AG04449 (cell line): ENCODE measurements at regions not wholly inside any gene's neighbourhood (a gene's known extent, or its start where the extent isn't known, plus 50 kb on each side); places are given as distances from the start of the nearest gene placed in this dataset.

ENCODE experiments used
- CTCF ChIA-PET: fragments of 350-600 bp; formaldehyde crosslinking; extraction: SDS; loops from one replicate; lab custom pipeline; 2021; ENCODE audit warnings: antibody characterized with exemption; lab: Yijun Ruan, JAX
- POLR2A ChIA-PET: fragments of 400-600, 350-600 bp; formaldehyde crosslinking; extraction: SDS; loops from one replicate; lab custom pipeline; 2020; ENCODE audit warnings: antibody characterized with exemption, inconsistent platforms; lab: Yijun Ruan, JAX
- DNase-seq: peaks from one replicate; pipeline ENCODE4 v3.0.0-alpha.2; 2010; ENCODE audit warnings: low read depth, low spot score
- H3K4me3 ChIP-seq: 2 replicates; pipeline ENCODE4 v1.5.1; 2011; ENCODE audit warnings: low read depth, mild to moderate bottlenecking, control low read depth, low read length
- CTCF ChIP-seq: IDR thresholded peaks from one replicate; pipeline ENCODE4 v1.5.1; 2011; ENCODE audit warnings: mild to moderate bottlenecking, moderate library complexity, low read length, control low read depth, inconsistent platforms; ENCODE audit not compliant: insufficient read depth; ENCODE audit errors: missing control alignments

DNA sequence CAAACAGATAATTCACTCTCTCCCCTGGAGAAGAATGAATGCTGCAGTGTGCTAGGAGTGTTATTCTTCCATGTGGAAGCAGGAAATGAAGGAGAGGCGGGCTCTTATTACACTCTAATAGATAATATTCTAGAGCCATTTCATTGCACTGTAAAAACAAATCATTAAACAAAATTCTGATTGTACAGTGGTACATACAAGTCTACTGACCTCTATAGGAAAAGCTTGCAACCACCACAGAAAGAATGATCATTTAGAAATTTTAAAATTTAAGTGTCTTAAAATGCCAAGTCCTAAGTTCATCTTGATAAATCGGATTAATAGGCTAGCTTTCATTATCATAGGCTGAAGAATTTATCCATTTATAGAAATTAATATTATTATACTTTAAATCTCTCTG lies 960.3 kb upstream of the LRRN3 start:
- no peak for DNase-seq
- ChIA-PET CTCF (no interaction called here), POLR2A (no interaction called here)
- no peak overlapping the region for H3K4me3 ChIP-seq
- no peak for TF ChIP-seq CTCF

DNA sequence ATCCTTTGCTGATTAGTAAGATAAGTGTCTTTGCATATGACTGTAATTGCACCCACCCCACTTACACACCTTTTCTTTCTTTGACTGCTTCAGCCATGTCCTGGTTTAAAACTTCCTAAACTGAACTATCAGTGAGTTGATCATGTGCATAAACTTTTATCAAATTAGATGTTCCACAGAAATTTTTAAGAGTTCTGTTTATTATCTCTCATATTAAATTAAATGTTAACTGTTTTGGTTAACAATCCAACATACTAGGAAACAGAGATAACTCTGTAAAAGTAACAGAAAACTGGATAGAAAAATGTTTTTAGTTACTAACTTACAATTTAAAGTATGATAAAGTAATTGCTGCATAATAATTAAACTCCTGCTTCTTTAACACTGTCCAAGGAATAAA lies 959.6 kb upstream of the LRRN3 start:
- TF ChIP-seq CTCF = no peak
- CTCF ChIA-PET = no interaction called here
- DNase-seq = no peak
- POLR2A ChIA-PET = no interaction called here
- H3K4me3 ChIP-seq = no peak overlapping the region

DNA sequence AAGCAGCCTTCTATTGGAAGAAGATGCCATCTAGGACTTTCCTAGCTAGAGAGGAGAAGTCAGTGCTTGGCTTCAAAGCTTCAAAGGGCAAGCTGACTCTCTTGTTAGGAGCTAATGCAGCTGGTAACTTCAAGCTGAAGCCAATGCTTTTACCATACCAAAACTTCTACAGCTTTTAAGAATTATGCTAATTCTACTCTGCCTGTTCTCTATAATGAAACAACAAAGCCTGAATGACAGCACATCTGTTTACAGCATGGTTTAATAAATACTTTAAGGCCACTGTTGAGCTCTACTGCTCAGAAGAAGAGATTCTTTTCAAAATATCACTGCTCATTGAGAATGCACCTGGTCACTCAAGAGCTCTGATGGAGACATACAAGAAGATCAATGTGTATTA lies 951.9 kb upstream of the LRRN3 start:
- H3K4me3 ChIP-seq = no peak overlapping the region
- ChIA-PET POLR2A (no interaction called here), CTCF (no interaction called here)
- TF ChIP-seq CTCF = no peak
- DNase-seq = no peak

- POLR2A ChIA-PET = no interaction called here
- CTCF ChIA-PET = no interaction called here
- no peak for DNase-seq
- no peak for TF ChIP-seq CTCF
- H3K4me3 ChIP-seq = no peak overlapping the region
Observed at GRCh38 chr7:110142939-110143526, 947.9 kb upstream of the LRRN3 start.

DNA sequence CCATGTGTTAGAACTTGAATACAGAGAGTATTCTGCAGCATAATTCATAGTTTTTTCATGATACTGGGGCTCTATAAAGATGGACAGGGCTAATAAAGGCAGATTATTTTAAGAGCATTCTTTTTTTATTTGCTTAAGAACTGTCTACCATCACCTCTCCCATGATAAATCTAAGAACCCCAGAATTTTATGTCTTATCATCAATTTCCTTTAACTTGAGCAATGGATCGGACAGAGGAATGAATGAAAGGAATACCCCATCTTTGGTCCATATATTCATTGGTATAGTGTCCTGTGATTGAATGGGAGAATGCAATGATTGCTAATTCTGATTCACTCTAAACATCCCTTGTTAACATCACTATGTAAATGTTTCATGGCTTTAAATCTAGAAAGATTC lies 946.3 kb upstream of the LRRN3 start:
- CTCF ChIA-PET = no interaction called here
- no peak for TF ChIP-seq CTCF
- DNase-seq = no peak
- no peak overlapping the region for H3K4me3 ChIP-seq
- POLR2A ChIA-PET = no interaction called here

DNA sequence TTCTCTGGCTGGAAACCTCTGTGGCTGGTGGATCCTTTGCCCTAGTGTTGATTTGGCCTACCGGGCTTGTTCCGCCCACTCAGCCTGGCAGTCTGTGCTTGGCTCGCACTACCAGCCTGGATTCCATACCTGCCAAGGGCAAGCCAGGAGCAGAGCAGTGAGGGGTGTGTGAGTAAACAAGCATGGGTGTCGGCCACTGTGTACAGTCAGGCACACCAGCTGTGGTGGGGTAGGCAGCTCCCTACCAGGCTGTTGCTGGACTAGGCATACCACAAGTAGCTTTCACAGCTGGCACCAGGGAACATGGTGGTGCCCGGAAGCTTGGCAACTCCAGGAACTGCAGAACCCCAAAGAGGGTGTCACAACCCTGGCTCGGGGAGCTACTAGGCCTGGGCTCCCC lies 942.9 kb upstream of the LRRN3 start:
- no peak for TF ChIP-seq CTCF
- ChIA-PET POLR2A (no interaction called here), CTCF (no interaction called here)
- no peak for DNase-seq
- H3K4me3 ChIP-seq = no peak overlapping the region
